GM21423 (cell line): ENCODE measurements at regions not wholly inside any gene's neighbourhood (a gene's known extent, or its start where the extent isn't known, plus 50 kb on each side); places are given as distances from the start of the nearest gene placed in this dataset.

Experiments
- ATAC-seq: cut with Tn5 transposase; IDR thresholded peaks from one replicate; pipeline ENCODE4 v1.9.1; 2021; ENCODE audit warnings: mild to moderate bottlenecking, moderate library complexity; ENCODE audit not compliant: unreplicated experiment

GRCh38 chr4:18540349-18540748 lies 518.8 kb upstream of the LCORL start:
- no peak for ATAC-seq

GRCh38 chr4:18538121-18538520 lies 516.6 kb upstream of the LCORL start:
- no peak for ATAC-seq

GRCh38 chr4:18536428-18536827 lies 514.9 kb upstream of the LCORL start:
- ATAC-seq: no peak

- ATAC-seq: no peak
Observed at GRCh38 chr4:18535948-18536347, 514.4 kb upstream of the LCORL start.

- no peak for ATAC-seq
Observed at GRCh38 chr4:18533262-18533775, 511.8 kb upstream of the LCORL start.

GRCh38 chr4:18531731-18532130 lies 510.2 kb upstream of the LCORL start:
- no peak for ATAC-seq

- ATAC-seq: no peak
Observed at GRCh38 chr4:18529482-18529881, 507.9 kb upstream of the LCORL start.

- no peak for ATAC-seq
Observed at GRCh38 chr4:18524667-18525066, 503.1 kb upstream of the LCORL start.

- ATAC-seq: no peak
Observed at GRCh38 chr4:18518098-18518497, 496.5 kb upstream of the LCORL start.

- no peak for ATAC-seq
Observed at GRCh38 chr4:18513861-18514260, 492.3 kb upstream of the LCORL start.

GRCh38 chr4:18512718-18513117 lies 491.2 kb upstream of the LCORL start:
- ATAC-seq: no peak

- ATAC-seq: no peak
Observed at GRCh38 chr4:18511727-18512126, 490.2 kb upstream of the LCORL start.

- ATAC-seq: no peak
Observed at GRCh38 chr4:18508786-18509185, 487.2 kb upstream of the LCORL start.

- no peak for ATAC-seq
Observed at GRCh38 chr4:18480928-18481327, 459.4 kb upstream of the LCORL start.

GRCh38 chr4:18480342-18480741 lies 458.8 kb upstream of the LCORL start:
- ATAC-seq: no peak

GRCh38 chr4:18479825-18480224 lies 458.3 kb upstream of the LCORL start:
- no peak for ATAC-seq

- no peak for ATAC-seq
Observed at GRCh38 chr4:18463987-18464559, 442.5 kb upstream of the LCORL start.

- ATAC-seq: no peak
Observed at GRCh38 chr4:18458465-18458864, 436.9 kb upstream of the LCORL start.

GRCh38 chr4:18454349-18454748 lies 432.8 kb upstream of the LCORL start:
- no peak for ATAC-seq

GRCh38 chr4:18445110-18445509 lies 423.6 kb upstream of the LCORL start:
- no peak for ATAC-seq

GRCh38 chr4:18444206-18444605 lies 422.7 kb upstream of the LCORL start:
- no peak for ATAC-seq

- no peak for ATAC-seq
Observed at GRCh38 chr4:18442957-18443356, 421.4 kb upstream of the LCORL start.

- ATAC-seq: no peak
Observed at GRCh38 chr4:18441676-18442075, 420.1 kb upstream of the LCORL start.
